H9 (cell line): ENCODE measurements at regions not wholly inside any gene's neighbourhood (a gene's known extent, or its start where the extent isn't known, plus 50 kb on each side); places are given as distances from the start of the nearest gene placed in this dataset.
"Not testable (repeated sequence)": the region's sequence is repeated elsewhere in the genome, so short reads cannot be mapped to it uniquely, and the experiment has no call there.

Experiments
- DNase-seq: peaks from one replicate; pipeline ENCODE4 v3.0.0-alpha.2; 2017
- H2AFZ ChIP-seq: one replicate; pipeline ENCODE4 v1.6.1; 2013; ENCODE audit warnings: mild to moderate bottlenecking, low read length, control low read depth, moderate library complexity
- H2AK5ac ChIP-seq: 2 replicates; pipeline ENCODE4 v1.6.1; 2013; ENCODE audit warnings: low read length, control low read depth, mixed read lengths; ENCODE audit not compliant: insufficient read length
- H2BK120ac ChIP-seq: one replicate; pipeline ENCODE4 v1.6.1; 2013; ENCODE audit warnings: low read depth, mild to moderate bottlenecking, low read length, control low read depth, inconsistent platforms; ENCODE audit not compliant: poor library complexity, severe bottlenecking
- H2BK12ac ChIP-seq: 2 replicates; pipeline ENCODE4 v1.6.1; 2013; ENCODE audit warnings: low read length, control low read depth, mixed read lengths, low read depth; ENCODE audit not compliant: insufficient read length
- H2BK15ac ChIP-seq: 2 replicates; pipeline ENCODE4 v1.6.1; 2013; ENCODE audit warnings: low read depth, low read length, control low read depth
- H2BK20ac ChIP-seq: one replicate; pipeline ENCODE4 v1.6.1; 2013; ENCODE audit warnings: low read depth, mild to moderate bottlenecking, low read length, control low read depth, inconsistent platforms; ENCODE audit not compliant: poor library complexity, severe bottlenecking
- H2BK5ac ChIP-seq: 2 replicates; pipeline ENCODE4 v1.6.1; 2013; ENCODE audit warnings: low read length, control low read depth, mixed read lengths; ENCODE audit not compliant: insufficient read length
- H3K14ac ChIP-seq: 2 replicates; pipeline ENCODE4 v1.6.1; 2013; ENCODE audit warnings: low read length, control low read depth; ENCODE audit not compliant: insufficient read depth
- H3K18ac ChIP-seq: 2 replicates; pipeline ENCODE4 v1.6.1; 2013; ENCODE audit warnings: low read depth, mild to moderate bottlenecking, mixed read lengths, low read length, control low read depth; ENCODE audit not compliant: insufficient read length
- H3K23ac ChIP-seq: 2 replicates; pipeline ENCODE4 v1.6.1; 2013; ENCODE audit warnings: low read length, control low read depth, mixed read lengths, low read depth; ENCODE audit not compliant: insufficient read length
- H3K23me2 ChIP-seq: 2 replicates; pipeline ENCODE4 v1.6.1; 2013; ENCODE audit warnings: low read depth, mild to moderate bottlenecking, mixed read lengths, low read length, control low read depth; ENCODE audit not compliant: insufficient read length, poor library complexity, severe bottlenecking
- H3K27ac ChIP-seq: 2 replicates; pipeline ENCODE4 v1.5.1; 2013; ENCODE audit warnings: low read length, control low read depth, mixed read lengths, low read depth; ENCODE audit not compliant: insufficient read length
- H3K27me3 ChIP-seq: 2 replicates; pipeline ENCODE4 v1.6.1; 2013; ENCODE audit warnings: low read length, control low read depth, inconsistent platforms; ENCODE audit not compliant: insufficient read depth
- H3K4ac ChIP-seq: 2 replicates; pipeline ENCODE4 v1.6.1; 2013; ENCODE audit warnings: low read depth, mild to moderate bottlenecking, control low read depth, inconsistent platforms, low read length, moderate library complexity
- H3K4me1 ChIP-seq: 2 replicates; pipeline ENCODE4 v1.6.1; 2013; ENCODE audit warnings: low read length, control low read depth, inconsistent platforms; ENCODE audit not compliant: insufficient read depth
- H3K4me2 ChIP-seq: 2 replicates; pipeline ENCODE4 v1.6.1; 2013; ENCODE audit warnings: low read length, control low read depth, mixed read lengths; ENCODE audit not compliant: insufficient read length, insufficient read depth
- H3K56ac ChIP-seq: 2 replicates; pipeline ENCODE4 v1.6.1; 2013; ENCODE audit warnings: low read depth, mild to moderate bottlenecking, mixed read lengths, low read length, control low read depth; ENCODE audit not compliant: insufficient read length
- H3K79me1 ChIP-seq: 2 replicates; pipeline ENCODE4 v1.6.1; 2013; ENCODE audit warnings: low read depth, mild to moderate bottlenecking, moderate library complexity, low read length, control low read depth, inconsistent platforms; ENCODE audit not compliant: insufficient read depth, poor library complexity, severe bottlenecking
- H3K79me2 ChIP-seq: 2 replicates; pipeline ENCODE4 v1.6.1; 2013; ENCODE audit warnings: low read length, control low read depth, inconsistent platforms; ENCODE audit not compliant: insufficient read depth
- H3K9ac ChIP-seq: 2 replicates; pipeline ENCODE4 v1.6.1; 2013; ENCODE audit warnings: low read length, control low read depth, mixed read lengths; ENCODE audit not compliant: insufficient read length; ENCODE audit errors: extremely low read depth
- H3K9me3 ChIP-seq: one replicate; pipeline ENCODE4 v1.6.1; 2013; ENCODE audit warnings: low read depth, low read length, inconsistent platforms; ENCODE audit not compliant: control insufficient read depth
- H3T11ph ChIP-seq: one replicate; pipeline ENCODE4 v1.6.1; 2013; ENCODE audit warnings: mild to moderate bottlenecking, low read length, control low read depth, inconsistent platforms
- H4K20me1 ChIP-seq: one replicate; pipeline ENCODE4 v1.6.1; 2013; ENCODE audit not compliant: control insufficient read depth, insufficient read length, insufficient read depth
- H4K5ac ChIP-seq: 2 replicates; pipeline ENCODE4 v1.6.1; 2013; ENCODE audit warnings: low read depth, mild to moderate bottlenecking, mixed read lengths, low read length, control low read depth; ENCODE audit not compliant: insufficient read length
- H4K8ac ChIP-seq: replicated peaks from 2 replicates; pipeline ENCODE4 v1.6.1; 2013; ENCODE audit warnings: low read length, control low read depth, mixed read lengths, low read depth; ENCODE audit not compliant: insufficient read length
- H4K91ac ChIP-seq: 2 replicates; pipeline ENCODE4 v1.6.1; 2013; ENCODE audit warnings: low read depth, mild to moderate bottlenecking, moderate library complexity, mixed read lengths, low read length, control low read depth; ENCODE audit not compliant: insufficient read length
- H3K27ac Mint-ChIP-seq, 3 experiments: 2 replicates in 2 of 3; 3 replicates in 1 of 3; pipeline ENCODE4 v1.8.0; 2020 to 2021; ENCODE audit warnings: mixed read lengths in 3 of 3, mild to moderate bottlenecking in 1 of 3, moderate library complexity in 1 of 3
- H3K27me3 Mint-ChIP-seq: 2 replicates; pipeline ENCODE4 v1.8.0; 2021; ENCODE audit warnings: low read depth, mild to moderate bottlenecking, moderate library complexity, mixed read lengths
- H3K36me3 Mint-ChIP-seq, 3 experiments: 2 replicates in 2 of 3; 3 replicates in 1 of 3; pipeline ENCODE4 v1.8.0; 2020 to 2021; ENCODE audit warnings: low read depth in 3 of 3, mixed read lengths in 3 of 3; ENCODE audit not compliant: insufficient read depth in 1 of 3
- H3K4me1 Mint-ChIP-seq, 2 experiments: 2 replicates each; pipeline ENCODE4 v1.8.0; 2020; ENCODE audit warnings: mixed read lengths in 2 of 2
- H3K4me3 Mint-ChIP-seq, 2 experiments: 2 replicates in 1 of 2; 3 replicates in 1 of 2; pipeline ENCODE4 v1.8.0; 2020 to 2021; ENCODE audit warnings: mild to moderate bottlenecking in 2 of 2, mixed read lengths in 2 of 2, moderate library complexity in 1 of 2
- H3K9me3 Mint-ChIP-seq, 2 experiments: 2 replicates in 1 of 2; 3 replicates in 1 of 2; pipeline ENCODE4 v1.8.0; 2020; ENCODE audit warnings: mild to moderate bottlenecking in 2 of 2, mixed read lengths in 2 of 2, moderate library complexity in 1 of 2
- WGBS: extraction: QIAGEN DNeasy Blood & Tissue Kit; methylation state at CpG from one replicate; pipeline ENCODE4 v1.1.7; 2013; ENCODE audit warnings: missing lambda C conversion rate, low lambda C conversion rate, mixed read lengths; ENCODE audit not compliant: insufficient read length; ENCODE audit errors: extremely low coverage; 5-methylcytosine and 5-hydroxymethylcytosine counted together
- TF ChIP-seq, protein P1 (sequence below): fragments of 200-600 bp; sonication (generic); conservative IDR thresholded peaks from 3 replicates; pipeline ENCODE4 v1.8.0; 2021; ENCODE audit warnings: antibody characterized with exemption, mild to moderate bottlenecking

DNA sequence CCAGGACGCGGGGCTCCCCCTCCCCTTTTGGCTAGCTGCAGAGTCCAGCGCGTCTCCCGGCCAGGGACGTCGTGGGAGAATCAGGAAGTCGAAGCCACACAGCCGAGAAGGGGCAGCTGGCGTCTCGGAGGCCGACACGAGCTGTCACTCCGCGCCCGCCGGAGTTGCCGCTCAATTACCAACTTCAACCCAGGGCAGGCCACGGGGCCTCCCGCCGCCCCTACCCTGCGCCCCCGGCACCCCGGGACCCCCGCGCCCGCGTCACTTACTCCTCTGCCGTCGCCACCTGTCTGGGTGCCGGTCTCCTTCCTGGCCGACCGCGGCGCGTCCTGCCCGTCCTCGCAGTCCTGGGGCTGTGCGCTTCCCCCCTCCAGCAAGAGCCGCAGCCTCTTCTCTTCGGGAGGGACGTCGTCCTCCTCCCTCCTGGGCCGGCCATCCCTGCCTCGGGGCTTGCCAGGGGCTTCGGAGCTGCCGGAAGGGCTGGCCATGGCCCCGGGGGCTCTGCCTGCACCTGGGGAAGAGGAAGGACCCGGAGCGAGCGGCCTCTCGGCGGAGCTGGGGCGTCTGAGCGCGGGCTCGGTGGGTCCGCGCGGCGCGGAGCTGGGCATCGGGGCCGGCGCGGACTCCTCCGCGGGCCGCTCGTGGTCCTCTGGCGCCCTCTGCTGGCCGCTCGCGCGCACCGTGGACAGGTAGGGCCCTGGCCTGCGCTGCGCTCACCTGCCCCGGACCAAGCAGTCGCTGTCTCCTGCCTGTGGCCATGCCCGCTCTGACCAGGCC lies 65.6 kb upstream of the CLEC6A start:
- not testable (repeated sequence) for H4K5ac ChIP-seq, H2BK120ac ChIP-seq, H3K18ac ChIP-seq, H4K91ac ChIP-seq, H3K4ac ChIP-seq, H3K9me3 ChIP-seq, H3T11ph ChIP-seq, H3K79me1 ChIP-seq, H3K14ac ChIP-seq, H3K36me3 Mint-ChIP-seq, H3K23ac ChIP-seq, H2AFZ ChIP-seq, H3K56ac ChIP-seq, H2AK5ac ChIP-seq, H2BK15ac ChIP-seq, H2BK5ac ChIP-seq, H3K23me2 ChIP-seq, H3K4me1 ChIP-seq, H2BK12ac ChIP-seq, H3K9ac ChIP-seq, H3K27ac Mint-ChIP-seq, H3K9me3 Mint-ChIP-seq, H3K4me2 ChIP-seq, H2BK20ac ChIP-seq, H3K79me2 ChIP-seq, H4K8ac ChIP-seq, H3K27me3 ChIP-seq, H3K27ac ChIP-seq, H4K20me1 ChIP-seq
- peak overlapping the region; percentile 63 to 78 for H3K4me3 Mint-ChIP-seq
- peaks cover 20 to 23% of the 10 kb centered on the region in 2 experiments for H3K4me1 Mint-ChIP-seq
- TF ChIP-seq, protein P1, sequence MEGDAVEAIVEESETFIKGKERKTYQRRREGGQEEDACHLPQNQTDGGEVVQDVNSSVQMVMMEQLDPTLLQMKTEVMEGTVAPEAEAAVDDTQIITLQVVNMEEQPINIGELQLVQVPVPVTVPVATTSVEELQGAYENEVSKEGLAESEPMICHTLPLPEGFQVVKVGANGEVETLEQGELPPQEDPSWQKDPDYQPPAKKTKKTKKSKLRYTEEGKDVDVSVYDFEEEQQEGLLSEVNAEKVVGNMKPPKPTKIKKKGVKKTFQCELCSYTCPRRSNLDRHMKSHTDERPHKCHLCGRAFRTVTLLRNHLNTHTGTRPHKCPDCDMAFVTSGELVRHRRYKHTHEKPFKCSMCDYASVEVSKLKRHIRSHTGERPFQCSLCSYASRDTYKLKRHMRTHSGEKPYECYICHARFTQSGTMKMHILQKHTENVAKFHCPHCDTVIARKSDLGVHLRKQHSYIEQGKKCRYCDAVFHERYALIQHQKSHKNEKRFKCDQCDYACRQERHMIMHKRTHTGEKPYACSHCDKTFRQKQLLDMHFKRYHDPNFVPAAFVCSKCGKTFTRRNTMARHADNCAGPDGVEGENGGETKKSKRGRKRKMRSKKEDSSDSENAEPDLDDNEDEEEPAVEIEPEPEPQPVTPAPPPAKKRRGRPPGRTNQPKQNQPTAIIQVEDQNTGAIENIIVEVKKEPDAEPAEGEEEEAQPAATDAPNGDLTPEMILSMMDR = peak; percentile 88
- WGBS = no CpG with 5 or more reads among the region's 81 CpGs
- H3K27me3 Mint-ChIP-seq = peaks cover 46% of the 10 kb centered on the region
- peak; percentile 91 for DNase-seq
